ENCODE measurements at regions not wholly inside any gene's neighbourhood (a gene's known extent, or its start where the extent isn't known, plus 50 kb on each side); places are given as distances from the start of the nearest gene placed in this dataset.

DNA sequence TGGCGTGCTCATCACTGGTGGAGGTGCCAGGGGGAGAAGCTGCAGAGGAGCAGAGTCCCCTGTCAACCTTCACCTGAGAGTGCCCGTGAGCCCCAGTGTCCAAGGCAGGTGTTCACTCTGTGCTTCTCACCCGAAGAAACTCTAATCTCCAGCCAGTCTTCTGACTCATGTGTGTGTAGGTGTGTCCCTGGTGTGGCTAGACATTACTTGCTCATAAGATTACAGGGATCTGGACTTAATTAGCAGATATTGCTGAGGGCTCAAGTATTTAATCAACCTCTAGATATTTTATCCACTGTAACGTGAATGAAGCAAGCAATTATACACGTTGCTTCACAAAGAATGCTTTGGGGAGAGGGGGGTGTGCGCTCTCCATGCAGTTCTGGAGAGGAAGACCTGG is 72.5 kb downstream of the MED10 start:
- TF ChIP-seq POLR2A (IDR thresholded peaks at IDR 0.05; ENCODE audit: low read length) (no peak), GATA1 (IDR thresholded peaks at IDR 0.05; ENCODE audit: low read depth, low read length) (no peak)

Measured in erythroblast (primary cell).